ENCODE measurements at regions not wholly inside any gene's neighbourhood (a gene's known extent, or its start where the extent isn't known, plus 50 kb on each side); places are given as distances from the start of the nearest gene placed in this dataset.

DNA sequence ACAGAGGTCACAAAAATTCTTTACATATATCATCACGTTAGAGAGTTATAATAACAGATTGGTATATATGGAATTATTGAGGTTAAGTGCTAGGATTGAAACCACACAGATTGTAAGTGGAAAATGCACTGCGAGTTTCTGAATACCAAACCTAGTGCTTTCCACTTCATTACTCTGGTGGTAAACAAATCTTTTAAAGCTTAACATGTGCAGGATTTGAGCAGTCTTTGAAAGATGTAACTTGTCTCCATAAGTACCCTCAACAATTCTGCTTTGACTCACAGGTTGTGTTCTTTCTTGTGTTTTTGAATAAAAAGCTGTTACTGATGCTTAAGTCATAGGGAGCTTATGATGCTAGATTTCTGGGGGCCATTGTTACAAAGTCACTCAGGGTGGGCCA is 314.7 kb upstream of the DACH1 start:
- TF ChIP-seq, protein P1, sequence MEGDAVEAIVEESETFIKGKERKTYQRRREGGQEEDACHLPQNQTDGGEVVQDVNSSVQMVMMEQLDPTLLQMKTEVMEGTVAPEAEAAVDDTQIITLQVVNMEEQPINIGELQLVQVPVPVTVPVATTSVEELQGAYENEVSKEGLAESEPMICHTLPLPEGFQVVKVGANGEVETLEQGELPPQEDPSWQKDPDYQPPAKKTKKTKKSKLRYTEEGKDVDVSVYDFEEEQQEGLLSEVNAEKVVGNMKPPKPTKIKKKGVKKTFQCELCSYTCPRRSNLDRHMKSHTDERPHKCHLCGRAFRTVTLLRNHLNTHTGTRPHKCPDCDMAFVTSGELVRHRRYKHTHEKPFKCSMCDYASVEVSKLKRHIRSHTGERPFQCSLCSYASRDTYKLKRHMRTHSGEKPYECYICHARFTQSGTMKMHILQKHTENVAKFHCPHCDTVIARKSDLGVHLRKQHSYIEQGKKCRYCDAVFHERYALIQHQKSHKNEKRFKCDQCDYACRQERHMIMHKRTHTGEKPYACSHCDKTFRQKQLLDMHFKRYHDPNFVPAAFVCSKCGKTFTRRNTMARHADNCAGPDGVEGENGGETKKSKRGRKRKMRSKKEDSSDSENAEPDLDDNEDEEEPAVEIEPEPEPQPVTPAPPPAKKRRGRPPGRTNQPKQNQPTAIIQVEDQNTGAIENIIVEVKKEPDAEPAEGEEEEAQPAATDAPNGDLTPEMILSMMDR (conservative IDR thresholded peaks at IDR 0.05; ENCODE audit: low read depth, low read length) = no peak
- TF ChIP-seq EZH2 (IDR thresholded peaks at IDR 0.05; ENCODE audit: low read length, unreplicated experiment) (no peak), EZH2phosphoT487 (IDR thresholded peaks at IDR 0.05; ENCODE audit: borderline replicate concordance, low read length) (no peak)
